ENCODE measurements at regions not wholly inside any gene's neighbourhood (a gene's known extent, or its start where the extent isn't known, plus 50 kb on each side); places are given as distances from the start of the nearest gene placed in this dataset.
"Not testable (repeated sequence)": the region's sequence is repeated elsewhere in the genome, so short reads cannot be mapped to it uniquely, and the experiment has no call there.

GRCh38 chrX:64853424-64853823 lies 122.8 kb downstream of the ZC4H2 start:
- DNase-seq (ENCODE audit: low read depth in 2 of 2), result no peak

GRCh38 chrX:64850371-64851082 lies 125.7 kb downstream of the ZC4H2 start:
- DNase-seq (ENCODE audit: low read depth in 2 of 2), result no peak

GRCh38 chrX:64843224-64843623 lies 133.0 kb downstream of the ZC4H2 start:
- DNase-seq (ENCODE audit: low read depth in 2 of 2), result no peak

- peak in 1 of 2 donors; percentile 14 for DNase-seq (ENCODE audit: low read depth in 2 of 2)
Observed at GRCh38 chrX:64842492-64842891, 133.8 kb downstream of the ZC4H2 start.

GRCh38 chrX:64805683-64806082 lies 170.6 kb downstream of the ZC4H2 start:
- no peak for DNase-seq (ENCODE audit: low read depth in 2 of 2)

GRCh38 chrX:64792598-64793337 lies 183.5 kb downstream of the ZC4H2 start:
- no peak for DNase-seq (ENCODE audit: low read depth in 2 of 2)

GRCh38 chrX:64782923-64783322 lies 193.3 kb downstream of the ZC4H2 start:
- no peak for DNase-seq (ENCODE audit: low read depth in 2 of 2)

- no peak for DNase-seq (ENCODE audit: low read depth in 2 of 2)
Observed at GRCh38 chrX:64758047-64758446, 218.2 kb downstream of the ZC4H2 start.

GRCh38 chrX:64739792-64740378 lies 236.4 kb downstream of the ZC4H2 start:
- DNase-seq (ENCODE audit: low read depth in 2 of 2), result no peak

- DNase-seq (ENCODE audit: low read depth in 2 of 2), result no peak
Observed at GRCh38 chrX:64698317-64698716, 277.9 kb downstream of the ZC4H2 start.

GRCh38 chrX:64695372-64695771 lies 280.9 kb downstream of the ZC4H2 start:
- not testable (repeated sequence) for DNase-seq (ENCODE audit: low read depth in 2 of 2)

GRCh38 chrX:64662876-64663275 lies 267.6 kb upstream of the MTMR8 start:
- no peak for DNase-seq (ENCODE audit: low read depth in 2 of 2)

GRCh38 chrX:64657229-64657628 lies 262.0 kb upstream of the MTMR8 start:
- not testable (repeated sequence) for DNase-seq (ENCODE audit: low read depth in 2 of 2)

- DNase-seq (ENCODE audit: low read depth in 2 of 2), result no peak
Observed at GRCh38 chrX:64642482-64642881, 247.2 kb upstream of the MTMR8 start.
